Esophagus squamous epithelium (tissue), 5 donors: ENCODE measurements at regions not wholly inside any gene's neighbourhood (a gene's known extent, or its start where the extent isn't known, plus 50 kb on each side); places are given as distances from the start of the nearest gene placed in this dataset.

Source experiments
- DNase-seq: peaks from one replicate; lab custom pipeline; 2025; lab: John Stamatoyannopoulos, UW
- H3K27ac ChIP-seq, 4 donors: fragments of 200-600 bp; sonication (generic); one replicate each; pipeline ENCODE4 v1.5.1; 2016 to 2019; ENCODE audit warnings: mild to moderate bottlenecking in 1 of 4
- H3K27me3 ChIP-seq, 4 donors: fragments of 200-600 bp; sonication (generic); 1 replicate in 3 of 4; 2 replicates in 1 of 4; pipeline versions ENCODE4 v1.5.1 to v1.6.0; 2017 to 2021; ENCODE audit warnings: antibody characterized with exemption in 1 of 4
- H3K36me3 ChIP-seq, 3 donors: fragments of 200-600 bp; sonication (generic); one replicate each; pipeline ENCODE4 v1.5.1; 2016 to 2019
- H3K4me1 ChIP-seq, 3 donors: fragments of 200-600 bp; sonication (generic); one replicate each; pipeline ENCODE4 v1.5.1; 2017 to 2019
- H3K4me3 ChIP-seq, 4 donors: fragments of 200-600 bp; sonication (generic); 1 replicate in 3 of 4; 2 replicates in 1 of 4; pipeline ENCODE4 v1.5.1; 2016 to 2019; ENCODE audit warnings: mild to moderate bottlenecking in 2 of 4, moderate library complexity in 1 of 4
- H3K9me3 ChIP-seq, 3 donors: fragments of 200-600 bp; sonication (generic); one replicate each; pipeline ENCODE4 v1.5.1; 2016 to 2019
- POLR2A ChIP-seq, 4 donors: fragments of 450-650 bp; IDR thresholded peaks; one replicate each; pipeline ENCODE4 v1.6.1; 2017; ENCODE audit warnings: antibody characterized with exemption in 4 of 4, mild to moderate bottlenecking in 4 of 4, moderate library complexity in 3 of 4
- WGBS, 2 donors: methylation state at CpG; one replicate each; pipeline ENCODE4 v1.1.5; 2018; 5-methylcytosine and 5-hydroxymethylcytosine counted together
- intact Hi-C: fragments of 100-400 bp; cut with DNase I; formaldehyde crosslinking; loops from one replicate; pipeline ENCODE4 v1.15.0; 2022
- TF ChIP-seq, protein P1 (sequence below), 6 experiments: fragments of 450-650 bp in 4 of 6; fragments of 200-600 bp in 2 of 6; sonication (generic) in 2 of 6; IDR thresholded peaks; one replicate each; pipeline ENCODE4 v1.5.1; 2016 to 2019; ENCODE audit warnings: antibody characterized with exemption in 6 of 6, mild to moderate bottlenecking in 4 of 6, moderate library complexity in 4 of 6
- donor health status: DM: yes; HTN: yes; CAD: no.

DNA sequence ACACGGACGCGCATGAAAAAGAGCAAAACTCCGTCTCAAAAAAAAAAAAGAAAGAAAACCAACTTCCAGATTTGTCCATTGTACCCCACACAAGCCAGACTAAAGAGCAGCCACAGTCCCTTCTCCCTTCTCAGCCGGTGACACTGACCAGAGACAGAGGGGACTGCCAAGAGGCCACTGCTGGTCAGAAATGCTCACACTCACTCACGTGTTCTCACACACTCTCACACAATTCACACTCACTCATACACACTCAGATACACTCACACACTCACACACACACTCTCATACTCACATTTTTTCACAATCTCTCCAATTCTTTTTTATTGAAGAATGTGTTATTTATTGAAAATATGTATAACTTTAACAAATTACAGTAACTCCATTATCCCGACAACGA is 90.8 kb upstream of the RAB4A start:
- Histone ChIP-seq H3K9me3 (no peaks in the 10 kb centered on the region), H3K36me3 (no peaks in the 10 kb centered on the region), H3K4me3 (no peak overlapping the region), H3K27ac (no peak overlapping the region), H3K4me1 (no peaks in the 10 kb centered on the region), H3K27me3 (no peaks in the 10 kb centered on the region)
- intact Hi-C loops: no loop called here
- 89 to 93% methylated on average over 8 of the region's 8 CpGs for WGBS, 2 donors
- DNase-seq: no peak
- TF ChIP-seq, protein P1, sequence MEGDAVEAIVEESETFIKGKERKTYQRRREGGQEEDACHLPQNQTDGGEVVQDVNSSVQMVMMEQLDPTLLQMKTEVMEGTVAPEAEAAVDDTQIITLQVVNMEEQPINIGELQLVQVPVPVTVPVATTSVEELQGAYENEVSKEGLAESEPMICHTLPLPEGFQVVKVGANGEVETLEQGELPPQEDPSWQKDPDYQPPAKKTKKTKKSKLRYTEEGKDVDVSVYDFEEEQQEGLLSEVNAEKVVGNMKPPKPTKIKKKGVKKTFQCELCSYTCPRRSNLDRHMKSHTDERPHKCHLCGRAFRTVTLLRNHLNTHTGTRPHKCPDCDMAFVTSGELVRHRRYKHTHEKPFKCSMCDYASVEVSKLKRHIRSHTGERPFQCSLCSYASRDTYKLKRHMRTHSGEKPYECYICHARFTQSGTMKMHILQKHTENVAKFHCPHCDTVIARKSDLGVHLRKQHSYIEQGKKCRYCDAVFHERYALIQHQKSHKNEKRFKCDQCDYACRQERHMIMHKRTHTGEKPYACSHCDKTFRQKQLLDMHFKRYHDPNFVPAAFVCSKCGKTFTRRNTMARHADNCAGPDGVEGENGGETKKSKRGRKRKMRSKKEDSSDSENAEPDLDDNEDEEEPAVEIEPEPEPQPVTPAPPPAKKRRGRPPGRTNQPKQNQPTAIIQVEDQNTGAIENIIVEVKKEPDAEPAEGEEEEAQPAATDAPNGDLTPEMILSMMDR (IDR thresholded peaks at IDR 0.05): no peak
- TF ChIP-seq POLR2A (IDR thresholded peaks at IDR 0.05): no peak

DNA sequence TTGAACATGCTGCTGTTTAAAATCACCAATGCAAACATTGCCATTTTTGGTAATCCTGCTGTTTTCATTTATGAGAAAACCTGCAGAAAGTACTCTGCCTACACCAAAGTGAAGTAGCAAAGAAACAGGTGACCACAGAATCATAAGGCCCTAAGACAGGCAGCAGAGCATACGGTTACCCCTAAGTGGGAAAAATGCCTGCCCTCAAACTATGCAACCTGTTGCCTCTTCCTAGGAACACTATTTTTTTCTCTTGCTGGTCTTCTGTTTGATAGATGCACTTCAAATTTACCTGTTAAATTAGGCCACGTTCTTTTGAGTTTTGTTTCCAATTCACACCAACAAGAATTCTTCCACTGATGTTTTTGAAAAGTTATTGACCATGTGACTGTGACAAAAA is 89.5 kb upstream of the RAB4A start:
- H3K9me3 ChIP-seq: no peaks in the 10 kb centered on the region
- no peak for DNase-seq
- intact Hi-C loops: no loop called here
- WGBS, 2 donors: 94% methylated on average over 2 of the region's 2 CpGs
- H3K4me3 ChIP-seq: no peak overlapping the region
- TF ChIP-seq POLR2A (IDR thresholded peaks at IDR 0.05): no peak
- TF ChIP-seq, protein P1 (IDR thresholded peaks at IDR 0.05): no peak
- H3K27ac ChIP-seq: no peak overlapping the region
- H3K27me3 ChIP-seq: no peaks in the 10 kb centered on the region
- no peaks in the 10 kb centered on the region for H3K36me3 ChIP-seq
- H3K4me1 ChIP-seq: no peaks in the 10 kb centered on the region

DNA sequence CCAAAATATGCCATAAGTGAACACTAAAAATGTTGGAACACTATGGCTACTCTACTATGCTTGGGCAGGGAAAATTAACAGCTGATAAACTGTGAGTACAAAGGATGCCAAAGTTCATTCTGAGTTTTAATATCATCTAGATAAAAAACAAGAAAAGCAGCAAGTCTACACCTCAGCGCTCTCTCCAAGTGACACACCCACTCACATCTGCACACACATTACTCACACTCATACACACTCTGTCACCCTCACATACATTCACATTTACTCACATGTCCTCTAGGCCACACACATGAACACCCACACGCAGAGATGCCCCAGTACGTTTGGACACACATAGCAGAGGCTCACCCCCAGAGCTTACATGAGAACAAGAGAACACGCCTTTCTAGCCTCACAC is 87.3 kb upstream of the RAB4A start:
- Histone ChIP-seq H3K4me1 (no peaks in the 10 kb centered on the region), H3K27ac (no peak overlapping the region), H3K36me3 (no peaks in the 10 kb centered on the region), H3K27me3 (no peaks in the 10 kb centered on the region), H3K9me3 (no peaks in the 10 kb centered on the region), H3K4me3 (no peak overlapping the region)
- intact Hi-C loops: no loop called here
- no peak for DNase-seq
- TF ChIP-seq POLR2A (IDR thresholded peaks at IDR 0.05): no peak
- TF ChIP-seq, protein P1 (IDR thresholded peaks at IDR 0.05): no peak
- 93 to 94% methylated on average over 4 of the region's 4 CpGs for WGBS, 2 donors

DNA sequence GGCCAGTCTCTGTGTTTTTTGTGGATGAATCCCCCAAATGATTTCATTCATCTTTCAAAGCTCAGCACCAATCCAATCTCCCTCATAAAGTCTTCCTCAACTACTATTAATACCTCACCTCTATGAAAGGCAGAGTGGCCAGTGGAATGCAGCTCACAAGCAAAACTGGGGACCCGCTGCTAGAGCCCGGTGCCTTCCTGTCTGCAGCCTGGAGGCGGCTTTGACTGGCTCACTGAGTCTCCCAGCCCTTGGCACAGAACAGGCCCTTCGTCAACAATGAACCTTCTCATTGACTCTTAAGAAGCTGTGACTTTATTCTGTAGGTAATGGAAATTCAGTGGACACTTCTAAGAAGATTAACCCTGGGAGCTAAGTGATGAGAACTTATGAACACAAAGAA is 86.8 kb upstream of the RAB4A start:
- H3K4me3 ChIP-seq: no peak overlapping the region
- no peak overlapping the region for H3K27ac ChIP-seq
- no peaks in the 10 kb centered on the region for H3K36me3 ChIP-seq
- H3K9me3 ChIP-seq: no peaks in the 10 kb centered on the region
- H3K4me1 ChIP-seq: no peaks in the 10 kb centered on the region
- no peak for DNase-seq
- intact Hi-C loops: no loop called here
- H3K27me3 ChIP-seq: no peaks in the 10 kb centered on the region
- WGBS, 2 donors: 40 to 100% methylated on average over 1 to 2 of the region's 4 CpGs
- TF ChIP-seq, protein P1 (IDR thresholded peaks at IDR 0.05): no peak
- TF ChIP-seq POLR2A (IDR thresholded peaks at IDR 0.05): no peak

DNA sequence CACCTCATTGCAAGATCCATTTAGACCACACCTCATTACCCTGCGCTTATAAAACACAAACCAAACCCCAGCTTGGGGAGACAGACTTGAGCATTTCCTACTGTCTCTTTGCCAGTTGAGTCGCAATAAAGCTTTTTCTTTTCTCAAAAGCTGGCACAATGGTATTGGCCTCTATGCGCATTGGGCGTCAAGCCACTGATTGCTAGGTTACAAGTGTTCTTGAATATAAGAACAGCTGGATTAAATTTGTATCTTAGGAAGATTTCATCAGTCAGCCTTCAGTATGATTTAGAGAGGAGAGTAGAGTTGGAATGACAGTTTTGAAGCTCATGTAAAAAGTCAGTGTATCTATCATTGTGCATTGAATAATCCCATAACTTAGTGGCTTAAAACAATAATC is 84.9 kb upstream of the RAB4A start:
- H3K36me3 ChIP-seq: no peaks in the 10 kb centered on the region
- no peak for DNase-seq
- no peak overlapping the region for H3K4me3 ChIP-seq
- intact Hi-C loops: no loop called here
- no peaks in the 10 kb centered on the region for H3K27me3 ChIP-seq
- H3K4me1 ChIP-seq: no peaks in the 10 kb centered on the region
- TF ChIP-seq, protein P1 (IDR thresholded peaks at IDR 0.05): no peak
- no peak for TF ChIP-seq POLR2A (IDR thresholded peaks at IDR 0.05)
- no peaks in the 10 kb centered on the region for H3K9me3 ChIP-seq
- H3K27ac ChIP-seq: no peak overlapping the region
- WGBS, 2 donors: 91 to 94% methylated on average over 4 of the region's 4 CpGs
